MG63 (cell line): ENCODE measurements at regions not wholly inside any gene's neighbourhood (a gene's known extent, or its start where the extent isn't known, plus 50 kb on each side); places are given as distances from the start of the nearest gene placed in this dataset.

Experiments
- DNase-seq: peaks from one replicate; pipeline ENCODE4 v3.0.0-alpha.2; 2020
- H3K27me3 ChIP-seq: fragments of 250-450 bp; sonication (Bioruptor Pico); 2 replicates; pipeline ENCODE4 v1.5.1; 2020; ENCODE audit warnings: mild to moderate bottlenecking, moderate library complexity
- H3K36me3 ChIP-seq: fragments of 250-450 bp; sonication (Bioruptor Pico); 2 replicates; pipeline ENCODE4 v1.5.1; 2020; ENCODE audit warnings: mild to moderate bottlenecking, moderate library complexity
- H3K4me3 ChIP-seq: fragments of 250-450 bp; sonication (Bioruptor Pico); 2 replicates; pipeline ENCODE4 v1.5.1; 2020; ENCODE audit warnings: mild to moderate bottlenecking, moderate library complexity
- H3K9me3 ChIP-seq: fragments of 250-450 bp; sonication (Bioruptor Pico); 2 replicates; pipeline ENCODE4 v1.5.1; 2020; ENCODE audit warnings: mild to moderate bottlenecking, moderate library complexity

- Histone ChIP-seq H3K4me3 (no peak overlapping the region), H3K36me3 (no peaks in the 10 kb centered on the region), H3K27me3 (no peaks in the 10 kb centered on the region), H3K9me3 (no peaks in the 10 kb centered on the region)
- DNase-seq, result peak; percentile 15
Observed at GRCh38 chr9:1458503-1458902, 408.3 kb downstream of the DMRT2 start.

GRCh38 chr9:1460143-1460769 lies 410.1 kb downstream of the DMRT2 start:
- no peaks in the 10 kb centered on the region for H3K27me3 ChIP-seq
- no peak for DNase-seq
- no peaks in the 10 kb centered on the region for H3K36me3 ChIP-seq
- no peak overlapping the region for H3K4me3 ChIP-seq
- H3K9me3 ChIP-seq, result no peaks in the 10 kb centered on the region

- H3K36me3 ChIP-seq, result no peaks in the 10 kb centered on the region
- H3K9me3 ChIP-seq, result no peaks in the 10 kb centered on the region
- no peaks in the 10 kb centered on the region for H3K27me3 ChIP-seq
- DNase-seq, result no peak
- no peak overlapping the region for H3K4me3 ChIP-seq
Observed at GRCh38 chr9:1461812-1462211, 411.7 kb downstream of the DMRT2 start.

GRCh38 chr9:1462626-1463308 lies 412.6 kb downstream of the DMRT2 start:
- DNase-seq, result no peak
- Histone ChIP-seq H3K4me3 (no peak overlapping the region), H3K27me3 (no peaks in the 10 kb centered on the region), H3K36me3 (no peaks in the 10 kb centered on the region), H3K9me3 (no peaks in the 10 kb centered on the region)

GRCh38 chr9:1469996-1470395 lies 419.8 kb downstream of the DMRT2 start:
- Histone ChIP-seq H3K4me3 (no peak overlapping the region), H3K36me3 (no peaks in the 10 kb centered on the region), H3K9me3 (no peaks in the 10 kb centered on the region), H3K27me3 (no peaks in the 10 kb centered on the region; the same call in 1 of the 2 replicates)
- DNase-seq, result no peak

GRCh38 chr9:1473956-1474634 lies 423.9 kb downstream of the DMRT2 start:
- H3K36me3 ChIP-seq, result no peaks in the 10 kb centered on the region
- no peaks in the 10 kb centered on the region for H3K9me3 ChIP-seq
- no peak for DNase-seq
- no peaks in the 10 kb centered on the region; the same call in 1 of the 2 replicates for H3K27me3 ChIP-seq
- no peak overlapping the region for H3K4me3 ChIP-seq

GRCh38 chr9:1474671-1475070 lies 424.5 kb downstream of the DMRT2 start:
- Histone ChIP-seq H3K27me3 (no peaks in the 10 kb centered on the region; the same call in 1 of the 2 replicates), H3K4me3 (no peak overlapping the region), H3K9me3 (no peaks in the 10 kb centered on the region), H3K36me3 (no peaks in the 10 kb centered on the region)
- no peak for DNase-seq

- H3K27me3 ChIP-seq, result no peaks in the 10 kb centered on the region
- DNase-seq, result no peak
- H3K9me3 ChIP-seq, result no peaks in the 10 kb centered on the region
- no peak overlapping the region for H3K4me3 ChIP-seq
- H3K36me3 ChIP-seq, result no peaks in the 10 kb centered on the region
Observed at GRCh38 chr9:1490341-1491232, 440.4 kb downstream of the DMRT2 start.

- H3K36me3 ChIP-seq, result no peaks in the 10 kb centered on the region
- DNase-seq, result no peak
- no peak overlapping the region for H3K4me3 ChIP-seq
- no peaks in the 10 kb centered on the region for H3K27me3 ChIP-seq
- no peaks in the 10 kb centered on the region for H3K9me3 ChIP-seq
Observed at GRCh38 chr9:1492156-1492555, 442.0 kb downstream of the DMRT2 start.

GRCh38 chr9:1495282-1496030 lies 445.3 kb downstream of the DMRT2 start:
- no peak for DNase-seq
- no peaks in the 10 kb centered on the region for H3K9me3 ChIP-seq
- H3K27me3 ChIP-seq, result no peaks in the 10 kb centered on the region
- H3K4me3 ChIP-seq, result no peak overlapping the region
- no peaks in the 10 kb centered on the region for H3K36me3 ChIP-seq

GRCh38 chr9:1505489-1505888 lies 455.3 kb downstream of the DMRT2 start:
- no peak for DNase-seq
- Histone ChIP-seq H3K4me3 (no peak overlapping the region), H3K27me3 (0 out of 2 replicates have a peak, but pooled peaks cover 2% of the 10 kb centered on the region)

GRCh38 chr9:1510712-1511111 lies 460.6 kb downstream of the DMRT2 start:
- Histone ChIP-seq H3K27me3 (no peaks in the 10 kb centered on the region), H3K9me3 (no peaks in the 10 kb centered on the region), H3K36me3 (no peaks in the 10 kb centered on the region), H3K4me3 (no peak overlapping the region)
- no peak for DNase-seq

More at GRCh38 chr9:1505489-1505888, 455.3 kb downstream of the DMRT2 start:
- Histone ChIP-seq H3K36me3 (no peaks in the 10 kb centered on the region), H3K9me3 (no peaks in the 10 kb centered on the region)

GRCh38 chr9:1513105-1513504 lies 462.9 kb downstream of the DMRT2 start:
- H3K9me3 ChIP-seq, result no peaks in the 10 kb centered on the region
- no peak overlapping the region for H3K4me3 ChIP-seq
- H3K27me3 ChIP-seq, result no peaks in the 10 kb centered on the region
- no peaks in the 10 kb centered on the region for H3K36me3 ChIP-seq
- no peak for DNase-seq

GRCh38 chr9:1514250-1514649 lies 464.1 kb downstream of the DMRT2 start:
- no peak overlapping the region for H3K4me3 ChIP-seq
- no peaks in the 10 kb centered on the region for H3K27me3 ChIP-seq

GRCh38 chr9:1514776-1515363 lies 464.7 kb downstream of the DMRT2 start:
- Histone ChIP-seq H3K36me3 (no peaks in the 10 kb centered on the region), H3K27me3 (no peaks in the 10 kb centered on the region), H3K4me3 (no peak overlapping the region), H3K9me3 (no peaks in the 10 kb centered on the region)
- no peak for DNase-seq

More at GRCh38 chr9:1514250-1514649, 464.1 kb downstream of the DMRT2 start:
- Histone ChIP-seq H3K36me3 (no peaks in the 10 kb centered on the region), H3K9me3 (no peaks in the 10 kb centered on the region)
- DNase-seq, result no peak

GRCh38 chr9:1515557-1515956 lies 465.4 kb downstream of the DMRT2 start:
- Histone ChIP-seq H3K9me3 (no peaks in the 10 kb centered on the region), H3K4me3 (no peak overlapping the region), H3K27me3 (no peaks in the 10 kb centered on the region), H3K36me3 (no peaks in the 10 kb centered on the region)
- no peak for DNase-seq
